Skeletal muscle satellite cell (primary cell): ENCODE measurements at regions not wholly inside any gene's neighbourhood (a gene's known extent, or its start where the extent isn't known, plus 50 kb on each side); places are given as distances from the start of the nearest gene placed in this dataset.
"Not testable (repeated sequence)": the region's sequence is repeated elsewhere in the genome, so short reads cannot be mapped to it uniquely, and the experiment has no call there.

ENCODE experiments used
- H3K27me3 ChIP-seq: 2 replicates; pipeline ENCODE4 v1.7.0; 2013; ENCODE audit warnings: low read length; ENCODE audit not compliant: control insufficient read depth, insufficient read depth
- H3K36me3 ChIP-seq: 2 replicates; pipeline ENCODE4 v1.7.0; 2013; ENCODE audit warnings: mild to moderate bottlenecking, control low read depth, low read length; ENCODE audit not compliant: insufficient read depth
- H3K4me1 ChIP-seq: 2 replicates; pipeline ENCODE4 v1.7.0; 2013; ENCODE audit warnings: low read length; ENCODE audit not compliant: control insufficient read depth, insufficient read depth
- H3K4me2 ChIP-seq: 2 replicates; pipeline ENCODE4 v1.7.0; 2013; ENCODE audit warnings: mild to moderate bottlenecking, low read length
- H3K4me3 ChIP-seq: 2 replicates; pipeline ENCODE4 v1.7.0; 2013; ENCODE audit warnings: low read length
- H3K9ac ChIP-seq: 2 replicates; pipeline ENCODE4 v1.7.0; 2013; ENCODE audit warnings: mild to moderate bottlenecking, low read depth, low read length, moderate library complexity
- H3K9me3 ChIP-seq: replicated peaks from 2 replicates; pipeline ENCODE4 v1.7.0; 2013; ENCODE audit warnings: mild to moderate bottlenecking, control low read depth, low read length

GRCh38 chr22:49390954-49391353 lies 436.7 kb downstream of the BRD1 start:
- no peaks in the 10 kb centered on the region for H3K27me3 ChIP-seq
- H3K36me3 ChIP-seq: no peaks in the 10 kb centered on the region
- H3K4me1 ChIP-seq: no peaks in the 10 kb centered on the region
- no peak overlapping the region for H3K4me2 ChIP-seq
- no peak overlapping the region for H3K9ac ChIP-seq
- no peak overlapping the region for H3K4me3 ChIP-seq
- H3K9me3 ChIP-seq: peaks cover 29% of the 10 kb centered on the region

- not testable (repeated sequence) for H3K9ac ChIP-seq, H3K4me3 ChIP-seq, H3K9me3 ChIP-seq, H3K36me3 ChIP-seq, H3K4me2 ChIP-seq, H3K27me3 ChIP-seq, H3K4me1 ChIP-seq
Measured at GRCh38 chr22:49383909-49384308, 443.8 kb downstream of the BRD1 start.

- Histone ChIP-seq H3K4me2 (no peak overlapping the region), H3K9me3 (peaks cover 8% of the 10 kb centered on the region), H3K9ac (no peak overlapping the region), H3K4me1 (no peaks in the 10 kb centered on the region), H3K27me3 (no peaks in the 10 kb centered on the region), H3K36me3 (no peaks in the 10 kb centered on the region), H3K4me3 (no peak overlapping the region)
Measured at GRCh38 chr22:49382451-49382735, 445.3 kb downstream of the BRD1 start.

GRCh38 chr22:49381595-49382450 lies 445.9 kb downstream of the BRD1 start:
- no peaks in the 10 kb centered on the region for H3K27me3 ChIP-seq
- no peaks in the 10 kb centered on the region for H3K36me3 ChIP-seq
- H3K9ac ChIP-seq: no peak overlapping the region
- H3K4me2 ChIP-seq: no peak overlapping the region
- no peak overlapping the region for H3K4me3 ChIP-seq
- H3K4me1 ChIP-seq: no peaks in the 10 kb centered on the region
- peaks cover 8% of the 10 kb centered on the region for H3K9me3 ChIP-seq

GRCh38 chr22:49380828-49381114 lies 446.9 kb downstream of the BRD1 start:
- H3K27me3 ChIP-seq: no peaks in the 10 kb centered on the region
- no peaks in the 10 kb centered on the region for H3K36me3 ChIP-seq
- no peaks in the 10 kb centered on the region for H3K4me1 ChIP-seq
- H3K4me3 ChIP-seq: no peak overlapping the region
- peaks cover 8% of the 10 kb centered on the region for H3K9me3 ChIP-seq
- no peak overlapping the region for H3K9ac ChIP-seq
- H3K4me2 ChIP-seq: no peak overlapping the region

- Histone ChIP-seq H3K4me2 (no peak overlapping the region), H3K27me3 (no peaks in the 10 kb centered on the region), H3K9ac (no peak overlapping the region), H3K4me3 (no peak overlapping the region), H3K36me3 (no peaks in the 10 kb centered on the region), H3K4me1 (no peaks in the 10 kb centered on the region), H3K9me3 (peaks cover 8% of the 10 kb centered on the region)
Measured at GRCh38 chr22:49380095-49380827, 447.4 kb downstream of the BRD1 start.

- H3K36me3 ChIP-seq: no peaks in the 10 kb centered on the region
- H3K9ac ChIP-seq: no peak overlapping the region
- H3K4me2 ChIP-seq: no peak overlapping the region
- no peaks in the 10 kb centered on the region for H3K27me3 ChIP-seq
- H3K4me1 ChIP-seq: no peaks in the 10 kb centered on the region
- H3K9me3 ChIP-seq: peaks cover 14% of the 10 kb centered on the region
- H3K4me3 ChIP-seq: no peak overlapping the region
Measured at GRCh38 chr22:49377306-49377705, 450.4 kb downstream of the BRD1 start.

- H3K9ac ChIP-seq: no peak overlapping the region
- H3K27me3 ChIP-seq: no peaks in the 10 kb centered on the region
- no peaks in the 10 kb centered on the region for H3K36me3 ChIP-seq
- peaks cover 27% of the 10 kb centered on the region for H3K9me3 ChIP-seq
- no peak overlapping the region for H3K4me3 ChIP-seq
- H3K4me2 ChIP-seq: no peak overlapping the region
- H3K4me1 ChIP-seq: no peaks in the 10 kb centered on the region
Measured at GRCh38 chr22:49373801-49374226, 453.9 kb downstream of the BRD1 start.

- H3K4me3 ChIP-seq: no peak overlapping the region
- H3K27me3 ChIP-seq: no peaks in the 10 kb centered on the region
- no peaks in the 10 kb centered on the region for H3K36me3 ChIP-seq
- H3K9ac ChIP-seq: no peak overlapping the region
- H3K4me2 ChIP-seq: no peak overlapping the region
- H3K4me1 ChIP-seq: no peaks in the 10 kb centered on the region
- H3K9me3 ChIP-seq: peaks cover 23% of the 10 kb centered on the region
Measured at GRCh38 chr22:49373289-49373666, 454.4 kb downstream of the BRD1 start.

- no peaks in the 10 kb centered on the region for H3K27me3 ChIP-seq
- no peak overlapping the region for H3K4me2 ChIP-seq
- no peak overlapping the region for H3K9ac ChIP-seq
- peaks cover 23% of the 10 kb centered on the region for H3K9me3 ChIP-seq
- no peaks in the 10 kb centered on the region for H3K36me3 ChIP-seq
- no peak overlapping the region for H3K4me3 ChIP-seq
- H3K4me1 ChIP-seq: no peaks in the 10 kb centered on the region
Measured at GRCh38 chr22:49372530-49373288, 455.0 kb downstream of the BRD1 start.

- Histone ChIP-seq H3K4me1 (no peaks in the 10 kb centered on the region), H3K27me3 (no peaks in the 10 kb centered on the region), H3K36me3 (no peaks in the 10 kb centered on the region), H3K4me2 (no peak overlapping the region), H3K9me3 (peaks cover 23% of the 10 kb centered on the region), H3K4me3 (no peak overlapping the region), H3K9ac (no peak overlapping the region)
Measured at GRCh38 chr22:49372111-49372529, 455.6 kb downstream of the BRD1 start.
